Posterior cingulate gyrus (tissue), 11 donors: ENCODE measurements at regions not wholly inside any gene's neighbourhood (a gene's known extent, or its start where the extent isn't known, plus 50 kb on each side); places are given as distances from the start of the nearest gene placed in this dataset.

Source experiments
- DNase-seq, 10 donors: peaks; one replicate each; pipeline versions ENCODE4 v3.0.0 to v3.0.0-alpha.2; 2020 to 2021; ENCODE audit warnings: mixed read lengths in 3 of 10
- intact Hi-C: fragments of 100-400 bp; cut with DNase I; formaldehyde crosslinking; loops from one replicate; pipeline ENCODE4 v1.15.1; 2023

- intact Hi-C loops, result no loop called here
- no peak for DNase-seq
These were observed 224.2 kb upstream of the CFAP20DC start for GRCh38 chr3:59273976-59274375.

- intact Hi-C loops, result no loop called here
- DNase-seq, result no peak
These were observed 222.1 kb upstream of the CFAP20DC start for GRCh38 chr3:59271971-59272370.

GRCh38 chr3:59270921-59271320 is 221.1 kb upstream of the CFAP20DC start:
- intact Hi-C loops, result no loop called here
- no peak for DNase-seq

- intact Hi-C loops, result no loop called here
- no peak for DNase-seq
These were observed 220.4 kb upstream of the CFAP20DC start for GRCh38 chr3:59270209-59270608.

- intact Hi-C loops, result no loop called here
- DNase-seq, result no peak
These were observed 218.3 kb upstream of the CFAP20DC start for GRCh38 chr3:59268170-59268569.

GRCh38 chr3:59267021-59267420 is 217.2 kb upstream of the CFAP20DC start:
- DNase-seq, result no peak
- intact Hi-C loops, result no loop called here

- intact Hi-C loops, result no loop called here
- DNase-seq, result no peak
These were observed 216.7 kb upstream of the CFAP20DC start for GRCh38 chr3:59266551-59266950.

GRCh38 chr3:59265566-59265965 is 215.7 kb upstream of the CFAP20DC start:
- DNase-seq, result no peak
- intact Hi-C loops, result no loop called here

GRCh38 chr3:59264366-59264765 is 214.5 kb upstream of the CFAP20DC start:
- no peak for DNase-seq
- intact Hi-C loops, result no loop called here

GRCh38 chr3:59263152-59263551 is 213.3 kb upstream of the CFAP20DC start:
- DNase-seq, result no peak
- intact Hi-C loops, result no loop called here

GRCh38 chr3:59262076-59262498 is 212.3 kb upstream of the CFAP20DC start:
- intact Hi-C loops, result no loop called here
- no peak for DNase-seq

- intact Hi-C loops, result no loop called here
These were observed 211.2 kb upstream of the CFAP20DC start for GRCh38 chr3:59261009-59261408.

GRCh38 chr3:59258550-59259260 is 208.9 kb upstream of the CFAP20DC start:
- DNase-seq, result no peak
- intact Hi-C loops, result no loop called here

More at GRCh38 chr3:59261009-59261408, 211.2 kb upstream of the CFAP20DC start:
- no peak for DNase-seq

GRCh38 chr3:59257506-59257905 is 207.7 kb upstream of the CFAP20DC start:
- no peak for DNase-seq
- intact Hi-C loops, result no loop called here

GRCh38 chr3:59256230-59256629 is 206.4 kb upstream of the CFAP20DC start:
- no peak for DNase-seq
- intact Hi-C loops, result no loop called here

- DNase-seq, result no peak
- intact Hi-C loops, result no loop called here
These were observed 205.2 kb upstream of the CFAP20DC start for GRCh38 chr3:59254976-59255375.

- no peak for DNase-seq
- intact Hi-C loops, result no loop called here
These were observed 204.6 kb upstream of the CFAP20DC start for GRCh38 chr3:59254433-59254832.

GRCh38 chr3:59253523-59253922 is 203.7 kb upstream of the CFAP20DC start:
- intact Hi-C loops, result no loop called here
- DNase-seq, result no peak

GRCh38 chr3:59251869-59252268 is 202.0 kb upstream of the CFAP20DC start:
- intact Hi-C loops, result no loop called here
- DNase-seq, result no peak

- no peak for DNase-seq
- intact Hi-C loops, result no loop called here
These were observed 200.8 kb upstream of the CFAP20DC start for GRCh38 chr3:59250600-59250999.

- no peak for DNase-seq
- intact Hi-C loops, result no loop called here
These were observed 200.0 kb upstream of the CFAP20DC start for GRCh38 chr3:59249698-59250361.

GRCh38 chr3:59249004-59249403 is 199.2 kb upstream of the CFAP20DC start:
- intact Hi-C loops, result no loop called here
- DNase-seq, result peak in 2 of 10 donors; percentile 7 to 30
